ENCODE measurements at regions not wholly inside any gene's neighbourhood (a gene's known extent, or its start where the extent isn't known, plus 50 kb on each side); places are given as distances from the start of the nearest gene placed in this dataset.

- Histone ChIP-seq H3K27me3 (replicated peaks in 1 of 2; ENCODE audit: control insufficient read depth in 2 of 2, insufficient read depth in 2 of 2, low read length in 1 of 2) (no peaks in the 10 kb centered on the region), H3K9me3 (replicated peaks; ENCODE audit: control insufficient read depth, insufficient read depth, low read length) (no peaks in the 10 kb centered on the region), H4K20me1 (ENCODE audit: control insufficient read depth, insufficient read depth) (no peaks in the 10 kb centered on the region), H3K4me2 (ENCODE audit: control insufficient read depth, insufficient read depth) (no peak overlapping the region), H3K36me3 (ENCODE audit: control insufficient read depth in 2 of 2, insufficient read depth in 2 of 2, low read length in 1 of 2) (no peaks in the 10 kb centered on the region), H3K4me1 (ENCODE audit: control insufficient read depth, insufficient read depth, low read length) (no peaks in the 10 kb centered on the region), H3K4me3 (no peak overlapping the region), H3K79me2 (ENCODE audit: control insufficient read depth, insufficient read depth, low read length) (no peaks in the 10 kb centered on the region), H2AFZ (ENCODE audit: control insufficient read depth, low read depth, low read length) (no peak overlapping the region), H3K9ac (ENCODE audit: control insufficient read depth, insufficient read depth, low read length) (no peak overlapping the region), H3K27ac (ENCODE audit: control insufficient read depth, insufficient read depth) (no peak overlapping the region)
- ChIA-PET SMC1A (ENCODE audit: uncharacterized antibody, unreplicated experiment) (no interaction called here), CTCF (no interaction called here), POLR2A (no interaction called here), RAD21 (ENCODE audit: unreplicated experiment) (no interaction called here)
- no TSS peak for BruUV-seq (replicated peaks)
- FAIRE-seq (no peak), DNase-seq (ENCODE audit: low read depth, low spot score) (no peak), ATAC-seq (peak; percentile 50)
- in situ Hi-C loops (cut with MboI): no loop called here
- intact Hi-C loops (cut with micrococcal nuclease; ENCODE audit: unreplicated experiment): no loop called here
- TF ChIP-seq SMC3 (IDR thresholded peaks at IDR 0.05; ENCODE audit: borderline replicate concordance, low read length) (no peak), IKZF1 (conservative IDR thresholded peaks at IDR 0.05) (no peak), JUND (IDR thresholded peaks at IDR 0.05; ENCODE audit: low read depth, low read length) (no peak), MYB (IDR thresholded peaks at IDR 0.05; ENCODE audit: borderline replicate concordance, low read depth, low read length) (no peak), ESRRA (IDR thresholded peaks at IDR 0.05; ENCODE audit: low read length) (no peak), SUZ12 (IDR thresholded peaks at IDR 0.05; ENCODE audit: unreplicated experiment) (no peak), STAT3 (IDR thresholded peaks at IDR 0.05; ENCODE audit: low read depth, low read length) (no peak), RB1 (IDR thresholded peaks at IDR 0.05; ENCODE audit: borderline replicate concordance) (no peak), KAT2A (conservative IDR thresholded peaks at IDR 0.05; ENCODE audit: control insufficient read depth, low read depth, low read length) (no peak), IRF5 (IDR thresholded peaks at IDR 0.05; ENCODE audit: borderline replicate concordance) (no peak), FOXK2 (IDR thresholded peaks at IDR 0.05) (no peak)
- WGBS (ENCODE audit: insufficient coverage, insufficient replicate concordance, low lambda C conversion rate, missing lambda C conversion rate): 2% methylated on average over 2 of the region's 2 CpGs
Measured at GRCh38 chr4:178316211-178316610, 874.0 kb upstream of the AGA start.

Measured in GM12878 (cell line).